ENCODE measurements at regions not wholly inside any gene's neighbourhood (a gene's known extent, or its start where the extent isn't known, plus 50 kb on each side); places are given as distances from the start of the nearest gene placed in this dataset.
"Not testable (repeated sequence)": the region's sequence is repeated elsewhere in the genome, so short reads cannot be mapped to it uniquely, and the experiment has no call there.

GRCh38 chr2:87647737-87648498, 100.0 kb upstream of the PLGLB2 start:
- not testable (repeated sequence) for TF ChIP-seq POLR2A (IDR thresholded peaks at IDR 0.05)
- TF ChIP-seq, protein P1, sequence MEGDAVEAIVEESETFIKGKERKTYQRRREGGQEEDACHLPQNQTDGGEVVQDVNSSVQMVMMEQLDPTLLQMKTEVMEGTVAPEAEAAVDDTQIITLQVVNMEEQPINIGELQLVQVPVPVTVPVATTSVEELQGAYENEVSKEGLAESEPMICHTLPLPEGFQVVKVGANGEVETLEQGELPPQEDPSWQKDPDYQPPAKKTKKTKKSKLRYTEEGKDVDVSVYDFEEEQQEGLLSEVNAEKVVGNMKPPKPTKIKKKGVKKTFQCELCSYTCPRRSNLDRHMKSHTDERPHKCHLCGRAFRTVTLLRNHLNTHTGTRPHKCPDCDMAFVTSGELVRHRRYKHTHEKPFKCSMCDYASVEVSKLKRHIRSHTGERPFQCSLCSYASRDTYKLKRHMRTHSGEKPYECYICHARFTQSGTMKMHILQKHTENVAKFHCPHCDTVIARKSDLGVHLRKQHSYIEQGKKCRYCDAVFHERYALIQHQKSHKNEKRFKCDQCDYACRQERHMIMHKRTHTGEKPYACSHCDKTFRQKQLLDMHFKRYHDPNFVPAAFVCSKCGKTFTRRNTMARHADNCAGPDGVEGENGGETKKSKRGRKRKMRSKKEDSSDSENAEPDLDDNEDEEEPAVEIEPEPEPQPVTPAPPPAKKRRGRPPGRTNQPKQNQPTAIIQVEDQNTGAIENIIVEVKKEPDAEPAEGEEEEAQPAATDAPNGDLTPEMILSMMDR (IDR thresholded peaks at IDR 0.05) = not testable (repeated sequence)
